HEK293 (cell line): ENCODE measurements at regions not wholly inside any gene's neighbourhood (a gene's known extent, or its start where the extent isn't known, plus 50 kb on each side); places are given as distances from the start of the nearest gene placed in this dataset.

Source experiments
- CTCF ChIA-PET: fragments of 350-600 bp; formaldehyde crosslinking; extraction: SDS; loops from one replicate; lab custom pipeline; 2021; ENCODE audit warnings: antibody characterized with exemption; lab: Yijun Ruan, JAX
- POLR2A ChIA-PET: fragments of 300-600 bp; formaldehyde crosslinking; extraction: SDS; loops from one replicate; lab custom pipeline; 2020; ENCODE audit warnings: antibody characterized with exemption, inconsistent platforms; lab: Yijun Ruan, JAX
- H3K27ac ChIP-seq: fragments of 200-500 bp; sonication (Bioruptor generic); 2 replicates; pipeline ENCODE4 v1.5.1; 2014; ENCODE audit warnings: low read depth, low read length, control low read depth, inconsistent platforms; ENCODE audit errors: extremely low read depth
- H3K36me3 ChIP-seq, 2 experiments: fragments of 200-500 bp in 1 of 2; sonication (Bioruptor generic) in 1 of 2; 1 replicate in 1 of 2; 2 replicates in 1 of 2; pipeline ENCODE4 v1.5.1; 2014 to 2017; ENCODE audit warnings: inconsistent platforms in 2 of 2, low read length in 2 of 2; ENCODE audit not compliant: control insufficient read depth in 2 of 2, insufficient read depth in 1 of 2
- H3K4me1 ChIP-seq: fragments of 200-500 bp; sonication (Bioruptor generic); 2 replicates; pipeline ENCODE4 v1.5.1; 2014; ENCODE audit warnings: mild to moderate bottlenecking, low read length, inconsistent platforms; ENCODE audit not compliant: control insufficient read depth, insufficient read depth
- H3K4me3 ChIP-seq: 2 replicates; pipeline ENCODE4 v1.5.1; 2011; ENCODE audit warnings: low read depth, mild to moderate bottlenecking, control low read depth, low read length, moderate library complexity
- H3K9me3 ChIP-seq: fragments of 200-500 bp; sonication (Bioruptor generic); 2 replicates; pipeline ENCODE4 v1.5.1; 2014; ENCODE audit warnings: low read depth, low read length, inconsistent platforms; ENCODE audit not compliant: control insufficient read depth, insufficient read depth
- HOXA7 ChIP-seq: sonication (generic); formaldehyde crosslinking; IDR thresholded peaks from 2 replicates; pipeline ENCODE4 v1.8.1; 2022; ENCODE audit warnings: missing genetic modification reagents, borderline replicate concordance
- KLF7 ChIP-seq: fragments of 450-650 bp; formaldehyde crosslinking; IDR thresholded peaks from 2 replicates; pipeline ENCODE4 v1.5.1; 2016; ENCODE audit warnings: missing biosample characterization, missing genetic modification characterization, borderline replicate concordance
- KLF9 ChIP-seq: fragments of 450-650 bp; formaldehyde crosslinking; IDR thresholded peaks from 2 replicates; pipeline ENCODE4 v1.5.1; 2016; ENCODE audit warnings: missing biosample characterization, missing genetic modification characterization, low read depth
- MZF1 ChIP-seq: fragments of 450-650 bp; formaldehyde crosslinking; IDR thresholded peaks from 2 replicates; pipeline ENCODE4 v1.5.1; 2017; ENCODE audit warnings: missing biosample characterization, missing genetic modification characterization, borderline replicate concordance
- OVOL3 ChIP-seq: fragments of 450-650 bp; formaldehyde crosslinking; IDR thresholded peaks from 2 replicates; pipeline ENCODE4 v1.5.1; 2016; ENCODE audit warnings: missing biosample characterization, missing genetic modification characterization
- SALL2 ChIP-seq: fragments of 450-650 bp; formaldehyde crosslinking; IDR thresholded peaks from 2 replicates; pipeline ENCODE4 v1.5.0; 2017; ENCODE audit warnings: missing biosample characterization, mild to moderate bottlenecking, missing genetic modification characterization, borderline replicate concordance
- ZBTB10 ChIP-seq: fragments of 450-650 bp; formaldehyde crosslinking; IDR thresholded peaks from 2 replicates; pipeline ENCODE4 v1.5.1; 2016; ENCODE audit warnings: missing biosample characterization, missing genetic modification characterization
- ZFP37 ChIP-seq: fragments of 450-650 bp; formaldehyde crosslinking; IDR thresholded peaks from 2 replicates; pipeline ENCODE4 v1.5.1; 2016; ENCODE audit warnings: missing biosample characterization, missing genetic modification characterization
- ZFP41 ChIP-seq: fragments of 450-650 bp; formaldehyde crosslinking; IDR thresholded peaks from 2 replicates; pipeline ENCODE4 v1.5.1; 2016; ENCODE audit warnings: missing biosample characterization, missing genetic modification characterization, borderline replicate concordance
- ZNF23 ChIP-seq: fragments of 450-650 bp; formaldehyde crosslinking; IDR thresholded peaks from 2 replicates; pipeline ENCODE4 v1.5.1; 2016; ENCODE audit warnings: missing biosample characterization, missing genetic modification characterization, borderline replicate concordance
- ZNF239 ChIP-seq: fragments of 450-650 bp; formaldehyde crosslinking; IDR thresholded peaks from 2 replicates; pipeline ENCODE4 v1.5.1; 2016; ENCODE audit warnings: missing biosample characterization, missing genetic modification characterization
- ZNF26 ChIP-seq: fragments of 450-650 bp; formaldehyde crosslinking; IDR thresholded peaks from 2 replicates; pipeline ENCODE4 v1.5.1; 2016; ENCODE audit warnings: missing biosample characterization, missing genetic modification characterization
- ZNF416 ChIP-seq: fragments of 450-650 bp; formaldehyde crosslinking; IDR thresholded peaks from 2 replicates; pipeline ENCODE4 v1.5.1; 2016; ENCODE audit warnings: missing biosample characterization, missing genetic modification characterization
- ZNF423 ChIP-seq: fragments of 450-650 bp; formaldehyde crosslinking; IDR thresholded peaks from 2 replicates; pipeline ENCODE4 v1.5.1; 2016; ENCODE audit warnings: missing biosample characterization, missing genetic modification characterization
- ZNF510 ChIP-seq: fragments of 450-650 bp; formaldehyde crosslinking; IDR thresholded peaks from 2 replicates; pipeline ENCODE4 v1.5.1; 2018; ENCODE audit warnings: mild to moderate bottlenecking, missing genetic modification characterization, missing biosample characterization; ENCODE audit not compliant: insufficient replicate concordance
- ZNF544 ChIP-seq: fragments of 450-650 bp; formaldehyde crosslinking; IDR thresholded peaks from 2 replicates; pipeline ENCODE4 v1.5.0; 2017; ENCODE audit warnings: missing biosample characterization, missing genetic modification characterization
- ZNF571 ChIP-seq: fragments of 450-650 bp; formaldehyde crosslinking; IDR thresholded peaks from 2 replicates; pipeline ENCODE4 v1.5.0; 2017; ENCODE audit warnings: missing biosample characterization, missing genetic modification characterization
- ZNF596 ChIP-seq: fragments of 450-650 bp; IDR thresholded peaks from 2 replicates; pipeline ENCODE4 v1.5.0; 2018; ENCODE audit warnings: missing biosample characterization, mild to moderate bottlenecking, missing genetic modification characterization, moderate library complexity
- ZNF670 ChIP-seq: fragments of 450-650 bp; formaldehyde crosslinking; IDR thresholded peaks from 2 replicates; pipeline ENCODE4 v1.5.1; 2016; ENCODE audit warnings: missing biosample characterization, missing genetic modification characterization, low read depth
- ZNF747 ChIP-seq: fragments of 450-650 bp; formaldehyde crosslinking; IDR thresholded peaks from 2 replicates; pipeline ENCODE4 v1.5.1; 2016; ENCODE audit warnings: missing biosample characterization, missing genetic modification characterization
- ZNF76 ChIP-seq: fragments of 450-650 bp; formaldehyde crosslinking; IDR thresholded peaks from 2 replicates; pipeline ENCODE4; 2016; ENCODE audit warnings: low read depth, missing biosample characterization, missing genetic modification characterization, borderline replicate concordance
- ZSCAN4 ChIP-seq: fragments of 450-650 bp; formaldehyde crosslinking; IDR thresholded peaks from 2 replicates; pipeline ENCODE4 v1.5.1; 2017; ENCODE audit warnings: missing biosample characterization, missing genetic modification characterization
- TF ChIP-seq, protein P1 (sequence below): fragments of 450-650 bp; formaldehyde crosslinking; IDR thresholded peaks from 2 replicates; pipeline ENCODE4 v1.5.1; 2016; ENCODE audit warnings: missing biosample characterization, missing genetic modification characterization
- TF ChIP-seq, protein P2 (sequence below): fragments of 450-650 bp; formaldehyde crosslinking; IDR thresholded peaks from 2 replicates; pipeline ENCODE4; 2016; ENCODE audit warnings: missing biosample characterization, missing genetic modification characterization
- TF ChIP-seq, protein P3 (sequence below): fragments of 450-650 bp; formaldehyde crosslinking; IDR thresholded peaks from 2 replicates; pipeline ENCODE4 v1.5.1; 2016; ENCODE audit warnings: missing biosample characterization, missing genetic modification characterization

GRCh38 chr4:10381146-10381545 lies 76.1 kb downstream of the ZNF518B start:
- no peak overlapping the region for H3K4me3 ChIP-seq
- CTCF ChIA-PET = no interaction called here
- H3K9me3 ChIP-seq = no peaks in the 10 kb centered on the region
- no peaks in the 10 kb centered on the region for H3K4me1 ChIP-seq
- H3K36me3 ChIP-seq = no peaks in the 10 kb centered on the region
- TF ChIP-seq ZNF670 (tag by site-specific recombination) = no peak
- no peak for TF ChIP-seq OVOL3 (tag by site-specific recombination)
- no peak for TF ChIP-seq ZNF239
- TF ChIP-seq, protein P1, sequence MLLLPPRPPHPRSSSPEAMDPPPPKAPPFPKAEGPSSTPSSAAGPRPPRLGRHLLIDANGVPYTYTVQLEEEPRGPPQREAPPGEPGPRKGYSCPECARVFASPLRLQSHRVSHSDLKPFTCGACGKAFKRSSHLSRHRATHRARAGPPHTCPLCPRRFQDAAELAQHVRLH (tag by site-specific recombination) = no peak
- TF ChIP-seq ZNF544 (tag by site-specific recombination) = no peak
- TF ChIP-seq ZNF571 (tag by site-specific recombination) = no peak
- no peak for TF ChIP-seq ZFP41 (tag by site-specific recombination)
- no peak for TF ChIP-seq KLF7
- TF ChIP-seq, protein P2, sequence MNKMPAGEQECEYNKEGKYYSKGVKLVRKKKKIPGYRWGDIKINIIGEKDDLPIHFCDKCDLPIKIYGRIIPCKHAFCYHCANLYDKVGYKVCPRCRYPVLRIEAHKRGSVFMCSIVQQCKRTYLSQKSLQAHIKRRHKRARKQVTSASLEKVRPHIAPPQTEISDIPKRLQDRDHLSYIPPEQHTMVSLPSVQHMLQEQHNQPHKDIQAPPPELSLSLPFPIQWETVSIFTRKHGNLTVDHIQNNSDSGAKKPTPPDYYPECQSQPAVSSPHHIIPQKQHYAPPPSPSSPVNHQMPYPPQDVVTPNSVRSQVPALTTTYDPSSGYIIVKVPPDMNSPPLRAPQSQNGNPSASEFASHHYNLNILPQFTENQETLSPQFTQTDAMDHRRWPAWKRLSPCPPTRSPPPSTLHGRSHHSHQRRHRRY (tag by site-specific recombination) = no peak
- TF ChIP-seq KLF9 (tag by site-specific recombination) = no peak
- TF ChIP-seq ZSCAN4 (tag by site-specific recombination) = no peak
- TF ChIP-seq ZNF76 (tag by site-specific recombination) = no peak
- TF ChIP-seq ZNF26 (tag by site-specific recombination) = no peak
- TF ChIP-seq, protein P3, sequence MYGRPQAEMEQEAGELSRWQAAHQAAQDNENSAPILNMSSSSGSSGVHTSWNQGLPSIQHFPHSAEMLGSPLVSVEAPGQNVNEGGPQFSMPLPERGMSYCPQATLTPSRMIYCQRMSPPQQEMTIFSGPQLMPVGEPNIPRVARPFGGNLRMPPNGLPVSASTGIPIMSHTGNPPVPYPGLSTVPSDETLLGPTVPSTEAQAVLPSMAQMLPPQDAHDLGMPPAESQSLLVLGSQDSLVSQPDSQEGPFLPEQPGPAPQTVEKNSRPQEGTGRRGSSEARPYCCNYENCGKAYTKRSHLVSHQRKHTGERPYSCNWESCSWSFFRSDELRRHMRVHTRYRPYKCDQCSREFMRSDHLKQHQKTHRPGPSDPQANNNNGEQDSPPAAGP (tag by site-specific recombination) = no peak
- TF ChIP-seq, all 188 proteins: peak for 0
- POLR2A ChIA-PET = no interaction called here
- no peak overlapping the region for H3K27ac ChIP-seq

- ChIA-PET CTCF (no interaction called here), POLR2A (no interaction called here)
- no peak overlapping the region for H3K4me3 ChIP-seq
- no peaks in the 10 kb centered on the region for H3K9me3 ChIP-seq
- no peaks in the 10 kb centered on the region for H3K36me3 ChIP-seq
- no peaks in the 10 kb centered on the region for H3K4me1 ChIP-seq
- no peak overlapping the region for H3K27ac ChIP-seq
- no peak for TF ChIP-seq ZNF510 (tag by site-specific recombination)
- no peak for TF ChIP-seq ZBTB10 (tag by site-specific recombination)
- TF ChIP-seq ZNF416 = no peak
- TF ChIP-seq HOXA7 (CRISPR knock-in tag) = no peak
- no peak for TF ChIP-seq ZNF596
- no peak for TF ChIP-seq MZF1 (tag by site-specific recombination)
- no peak for TF ChIP-seq ZFP37 (tag by site-specific recombination)
- TF ChIP-seq ZNF23 (tag by site-specific recombination) = no peak
- no peak for TF ChIP-seq SALL2 (tag by site-specific recombination)
- no peak for TF ChIP-seq ZNF747 (tag by site-specific recombination)
- TF ChIP-seq, protein P3 (tag by site-specific recombination) = no peak
- TF ChIP-seq ZNF423 = no peak
- TF ChIP-seq, all 188 proteins: peak for 0
These were observed 76.5 kb downstream of the ZNF518B start for GRCh38 chr4:10380735-10381134.
